SK-N-SH (cell line): ENCODE measurements at regions not wholly inside any gene's neighbourhood (a gene's known extent, or its start where the extent isn't known, plus 50 kb on each side); places are given as distances from the start of the nearest gene placed in this dataset.
A peak's percentile ranks its signal among the peaks of the same experiment; 100 is the strongest.

ENCODE experiments used
- CTCF ChIA-PET: fragments of 300-600, 350-600 bp; formaldehyde crosslinking; extraction: SDS; loops from one replicate; lab custom pipeline; 2021; lab: Yijun Ruan, JAX
- POLR2A ChIA-PET: fragments of 350-600 bp; sonication (Branson Sonifier 250); formaldehyde crosslinking; extraction: SDS; loops from one replicate; lab custom pipeline; 2020; ENCODE audit warnings: antibody characterized with exemption, inconsistent platforms; lab: Yijun Ruan, JAX
- DNase-seq: peaks from one replicate; pipeline ENCODE4 v3.0.0; 2012
- H2AFZ ChIP-seq: fragments of 200-600 bp; sonication (generic); 2 replicates; pipeline ENCODE4 v1.8.1; 2016; ENCODE audit warnings: antibody characterized with exemption, mild to moderate bottlenecking, low read depth
- H3F3A ChIP-seq: fragments of 200-600 bp; sonication (generic); replicated peaks from 2 replicates; pipeline ENCODE3; 2016; ENCODE audit warnings: antibody characterized with exemption, mild to moderate bottlenecking; ENCODE audit not compliant: insufficient read depth
- H3K27ac ChIP-seq, 2 experiments: fragments of 200-500 bp in 1 of 2; fragments of 200-600 bp in 1 of 2; sonication (Bioruptor generic) in 1 of 2; sonication (generic), shearing (Covaris generic) in 1 of 2; 2 replicates each; pipeline versions ENCODE4 v1.5.1 to v1.6.1; 2014 to 2016; ENCODE audit warnings: low read depth in 2 of 2, inconsistent platforms in 1 of 2, low read length in 1 of 2, mild to moderate bottlenecking in 1 of 2, mixed read lengths in 1 of 2
- H3K27me3 ChIP-seq: fragments of 200-600 bp; sonication (generic), shearing (Covaris generic); 2 replicates; pipeline ENCODE4 v1.6.1; 2016; ENCODE audit warnings: mixed run types; ENCODE audit not compliant: insufficient read depth
- H3K36me3 ChIP-seq, 2 experiments: fragments of 200-500 bp in 1 of 2; fragments of 200-600 bp in 1 of 2; sonication (Bioruptor generic) in 1 of 2; sonication (generic) in 1 of 2; replicated peaks in 1 of 2; 2 replicates each; pipeline versions ENCODE3 to v1.5.1; 2014 to 2016; ENCODE audit warnings: low read length in 1 of 2, mild to moderate bottlenecking in 1 of 2; ENCODE audit not compliant: insufficient read depth in 2 of 2, control insufficient read depth in 1 of 2
- H3K4me1 ChIP-seq, 2 experiments: fragments of 200-500 bp in 1 of 2; fragments of 200-600 bp in 1 of 2; sonication (Bioruptor generic) in 1 of 2; sonication (generic), shearing (Covaris generic) in 1 of 2; 2 replicates each; pipeline versions ENCODE4 v1.5.1 to v1.6.1; 2014 to 2016; ENCODE audit warnings: low read depth in 1 of 2, low read length in 1 of 2, mixed run types in 1 of 2; ENCODE audit not compliant: insufficient read depth in 2 of 2, control insufficient read depth in 1 of 2
- H3K4me2 ChIP-seq: fragments of 200-600 bp; sonication (generic), shearing (Covaris generic); 2 replicates; pipeline ENCODE4 v1.6.1; 2017; ENCODE audit warnings: mixed run types
- H3K4me3 ChIP-seq, 2 experiments: fragments of 200-500 bp in 1 of 2; fragments of 200-600 bp in 1 of 2; sonication (Bioruptor generic) in 1 of 2; sonication (generic), shearing (Covaris generic) in 1 of 2; 2 replicates each; pipeline versions ENCODE4 v1.5.1 to v1.8.1; 2014 to 2016; ENCODE audit warnings: low read depth in 2 of 2, inconsistent platforms in 1 of 2, low read length in 1 of 2, mild to moderate bottlenecking in 1 of 2, mixed read lengths in 1 of 2, moderate library complexity in 1 of 2
- H3K79me2 ChIP-seq: fragments of 200-600 bp; sonication (generic); 2 replicates; pipeline ENCODE4 v1.8.1; 2017; ENCODE audit warnings: mild to moderate bottlenecking; ENCODE audit not compliant: insufficient read depth
- H3K9ac ChIP-seq: fragments of 200-600 bp; sonication (generic); 2 replicates; pipeline ENCODE4 v1.6.1; 2017; ENCODE audit warnings: mixed run types
- H3K9me2 ChIP-seq: fragments of 200-600 bp; sonication (generic); 2 replicates; pipeline ENCODE4 v1.6.1; 2017; ENCODE audit warnings: mixed run types
- H3K9me3 ChIP-seq: fragments of 200-600 bp; sonication (generic); 2 replicates; pipeline ENCODE4 v1.6.1; 2017; ENCODE audit warnings: mixed run types, mild to moderate bottlenecking, moderate library complexity
- H4K20me1 ChIP-seq: fragments of 200-600 bp; sonication (generic); 2 replicates; pipeline ENCODE4 v1.6.1; 2017; ENCODE audit warnings: mild to moderate bottlenecking, mixed run types; ENCODE audit not compliant: insufficient read depth
- CHD2 ChIP-seq: fragments of 150-350 bp; IDR thresholded peaks from 2 replicates; pipeline ENCODE4 v1.6.1; 2018; ENCODE audit warnings: low read length; ENCODE audit not compliant: partially characterized antibody
- ELF1 ChIP-seq: IDR thresholded peaks from 2 replicates; pipeline ENCODE4 v1.4.0; 2012
- EP300 ChIP-seq, 2 experiments: IDR thresholded peaks; 2 replicates each; pipeline versions ENCODE4 v1.4.0 to v1.6.1; 2012; ENCODE audit warnings: borderline replicate concordance in 1 of 2, low read depth in 1 of 2, low read length in 1 of 2
- FOSL2 ChIP-seq: IDR thresholded peaks from 2 replicates; pipeline ENCODE4 v1.4.0; 2012; ENCODE audit warnings: low read depth, mild to moderate bottlenecking, moderate library complexity, borderline replicate concordance
- IRF3 ChIP-seq: fragments of 150-350 bp; IDR thresholded peaks from 2 replicates; pipeline ENCODE4 v1.6.1; 2016; ENCODE audit warnings: mild to moderate bottlenecking, low read depth, low read length
- JUND ChIP-seq: IDR thresholded peaks from 2 replicates; pipeline ENCODE4 v1.4.0; 2012
- MXI1 ChIP-seq: IDR thresholded peaks from 2 replicates; pipeline ENCODE4 v1.6.1; 2012; ENCODE audit warnings: mild to moderate bottlenecking, low read depth, low read length, improper control_type of control experiment
- NFIC ChIP-seq: IDR thresholded peaks from 2 replicates; pipeline ENCODE4 v1.4.0; 2012; ENCODE audit warnings: borderline replicate concordance
- NRF1 ChIP-seq: IDR thresholded peaks from 2 replicates; pipeline ENCODE4 v1.6.1; 2012; ENCODE audit warnings: low read depth, mild to moderate bottlenecking, low read length
- PBX3 ChIP-seq: IDR thresholded peaks from 2 replicates; pipeline ENCODE4; 2012
- POLR2AphosphoS5 ChIP-seq: IDR thresholded peaks from 2 replicates; pipeline ENCODE4 v1.6.1; 2012; ENCODE audit warnings: low read depth, low read length
- RCOR1 ChIP-seq: fragments of 150-350 bp; IDR thresholded peaks from 2 replicates; pipeline ENCODE4 v1.6.1; 2017; ENCODE audit warnings: antibody characterized with exemption, low read length
- REST ChIP-seq: IDR thresholded peaks from 2 replicates; pipeline ENCODE4 v1.6.1; 2012; ENCODE audit warnings: mild to moderate bottlenecking, low read depth, low read length, moderate library complexity
- RFX5 ChIP-seq: IDR thresholded peaks from 2 replicates; pipeline ENCODE4 v1.6.1; 2012; ENCODE audit warnings: mild to moderate bottlenecking, improper control_type of control experiment, low read length
- SMC3 ChIP-seq: IDR thresholded peaks from 2 replicates; pipeline ENCODE4 v1.6.1; 2012; ENCODE audit warnings: low read depth, low read length, improper control_type of control experiment
- TCF12 ChIP-seq: IDR thresholded peaks from 2 replicates; pipeline ENCODE4 v1.4.0; 2012
- USF1 ChIP-seq: IDR thresholded peaks from 2 replicates; pipeline ENCODE4 v1.4.0; 2012; ENCODE audit warnings: low read depth, borderline replicate concordance
- YY1 ChIP-seq: IDR thresholded peaks from 2 replicates; pipeline ENCODE4 v1.4.0; 2012; ENCODE audit warnings: low read depth, mild to moderate bottlenecking
- WGBS: methylation state at CpG from one replicate; pipeline ENCODE4 v1.1.6; 2017; ENCODE audit warnings: low lambda C conversion rate; 5-methylcytosine and 5-hydroxymethylcytosine counted together

GRCh38 chr6:4360920-4361319 is 225.5 kb upstream of the ECI2 start:
- H3K4me3 ChIP-seq, result no peak overlapping the region
- no peaks in the 10 kb centered on the region for H3K9me3 ChIP-seq
- H4K20me1 ChIP-seq, result no peaks in the 10 kb centered on the region
- ChIA-PET POLR2A (no interaction called here), CTCF (no interaction called here)
- WGBS, result 62% methylated on average over 4 of the region's 6 CpGs
- no peaks in the 10 kb centered on the region for H3K9me2 ChIP-seq
- H3K27me3 ChIP-seq, result no peaks in the 10 kb centered on the region
- H3K9ac ChIP-seq, result no peak overlapping the region
- H3K4me1 ChIP-seq, result peaks cover 0 to 8% of the 10 kb centered on the region in 2 experiments; a peak in 1 of 4 replicates
- no peaks in the 10 kb centered on the region for H3K36me3 ChIP-seq
- H3K79me2 ChIP-seq, result no peaks in the 10 kb centered on the region
- H3K4me2 ChIP-seq, result no peak overlapping the region
- no peak for DNase-seq
- H3K27ac ChIP-seq, result no peak overlapping the region
- TF ChIP-seq TCF12 (no peak), PBX3 (no peak), REST (peak; percentile 68; the same call in 1 of the 2 replicates), FOSL2 (no peak), EP300 (IDR thresholded peaks at IDR 0.05; ENCODE audit: borderline replicate concordance in 1 of 2, low read depth in 1 of 2, low read length in 1 of 2) (no peak), USF1 (no peak)
- TF ChIP-seq, all 33 proteins: peak for 1
- Histone ChIP-seq H2AFZ (no peak overlapping the region), H3F3A (peaks cover 4% of the 10 kb centered on the region)

GRCh38 chr6:4359108-4359730 is 223.8 kb upstream of the ECI2 start:
- no peaks in the 10 kb centered on the region for H3K36me3 ChIP-seq
- H3K4me3 ChIP-seq, result peak overlapping the region in 1 of 2 experiments; percentile 3; a peak in 2 of 4 replicates
- no peaks in the 10 kb centered on the region for H4K20me1 ChIP-seq
- peak overlapping the region; percentile 61; the same call in 1 of the 2 replicates for H3K4me2 ChIP-seq
- ChIA-PET CTCF (no interaction called here), POLR2A (no interaction called here)
- 61% methylated on average over 7 of the region's 7 CpGs for WGBS
- H3K79me2 ChIP-seq, result no peaks in the 10 kb centered on the region
- H3K27me3 ChIP-seq, result no peaks in the 10 kb centered on the region
- no peaks in the 10 kb centered on the region for H3K9me2 ChIP-seq
- peak overlapping the region; percentile 47 to 92; a peak in 3 of 4 replicates for H3K27ac ChIP-seq
- no peak for DNase-seq
- peaks cover 16% of the 10 kb centered on the region for H3F3A ChIP-seq
- peaks cover 0 to 8% of the 10 kb centered on the region in 2 experiments; a peak in 1 of 4 replicates for H3K4me1 ChIP-seq
- no peaks in the 10 kb centered on the region for H3K9me3 ChIP-seq
- peak overlapping the region; percentile 79 for H2AFZ ChIP-seq
- peak overlapping the region; percentile 62 for H3K9ac ChIP-seq
- TF ChIP-seq TCF12, result no peak
- no peak for TF ChIP-seq USF1
- no peak for TF ChIP-seq ELF1
- TF ChIP-seq RFX5, result no peak
- TF ChIP-seq MXI1, result no peak
- TF ChIP-seq POLR2AphosphoS5, result no peak
- TF ChIP-seq NFIC, result no peak
- no peak for TF ChIP-seq JUND
- TF ChIP-seq RCOR1, result no peak
- no peak for TF ChIP-seq YY1
- TF ChIP-seq CHD2, result no peak
- no peak for TF ChIP-seq NRF1
- no peak for TF ChIP-seq EP300 (IDR thresholded peaks at IDR 0.05; ENCODE audit: borderline replicate concordance in 1 of 2, low read depth in 1 of 2, low read length in 1 of 2)
- no peak for TF ChIP-seq SMC3
- no peak for TF ChIP-seq IRF3
